Smooth muscle cell (in vitro differentiated cells): ENCODE measurements at regions not wholly inside any gene's neighbourhood (a gene's known extent, or its start where the extent isn't known, plus 50 kb on each side); places are given as distances from the start of the nearest gene placed in this dataset.

Experiments
- DNase-seq: peaks from one replicate; lab custom pipeline; 2025; ENCODE audit not compliant: unreplicated experiment; lab: John Stamatoyannopoulos, UW
- H2AFZ ChIP-seq: fragments of 200-600 bp; sonication (generic); 2 replicates; pipeline ENCODE4 v1.6.0; 2016; ENCODE audit warnings: antibody characterized with exemption, low read depth, mild to moderate bottlenecking
- H3F3A ChIP-seq: fragments of 200-600 bp; sonication (generic); 2 replicates; pipeline ENCODE4 v1.6.0; 2017; ENCODE audit warnings: antibody characterized with exemption, low read depth
- H3K27ac ChIP-seq: fragments of 200-600 bp; sonication (generic); 2 replicates; pipeline ENCODE4 v1.5.1; 2016; ENCODE audit warnings: low read depth, mild to moderate bottlenecking
- H3K27me3 ChIP-seq: fragments of 200-600 bp; sonication (generic); 2 replicates; pipeline ENCODE4 v1.6.1; 2016; ENCODE audit warnings: low read depth, mild to moderate bottlenecking
- H3K36me3 ChIP-seq: fragments of 200-600 bp; sonication (generic); 2 replicates; pipeline ENCODE4 v1.5.1; 2016; ENCODE audit warnings: low read depth
- H3K4me1 ChIP-seq: fragments of 200-600 bp; sonication (generic); 2 replicates; pipeline ENCODE4 v1.5.1; 2016; ENCODE audit warnings: low read depth
- H3K4me2 ChIP-seq: fragments of 200-600 bp; sonication (generic); 2 replicates; pipeline ENCODE4 v1.6.0; 2016; ENCODE audit warnings: mild to moderate bottlenecking
- H3K4me3 ChIP-seq: fragments of 200-600 bp; sonication (generic); 2 replicates; pipeline ENCODE4 v1.5.1; 2016; ENCODE audit warnings: mild to moderate bottlenecking
- H3K79me2 ChIP-seq: fragments of 200-600 bp; sonication (generic); 2 replicates; pipeline ENCODE4 v1.6.0; 2016; ENCODE audit warnings: low read depth, mild to moderate bottlenecking
- H3K9ac ChIP-seq: fragments of 200-600 bp; sonication (generic); 2 replicates; pipeline ENCODE4 v1.6.0; 2016; ENCODE audit warnings: low read depth
- H3K9me3 ChIP-seq: fragments of 200-600 bp; sonication (generic); replicated peaks from 2 replicates; pipeline ENCODE4 v1.5.1; 2016; ENCODE audit warnings: low read depth
- H4K20me1 ChIP-seq: fragments of 200-600 bp; sonication (generic); 2 replicates; pipeline ENCODE4 v1.6.0; 2016; ENCODE audit warnings: low read depth
- WGBS: methylation state at CpG from one replicate; pipeline ENCODE4 v1.1.7; 2016; ENCODE audit warnings: low lambda C conversion rate; 5-methylcytosine and 5-hydroxymethylcytosine counted together
- TF ChIP-seq, protein P1 (sequence below): fragments of 200-600 bp; sonication (generic); IDR thresholded peaks from 2 replicates; pipeline ENCODE4 v1.5.1; 2017; ENCODE audit warnings: borderline replicate concordance, mild to moderate bottlenecking, antibody characterized with exemption; ENCODE audit not compliant: insufficient read depth, poor library complexity, severe bottlenecking

DNA sequence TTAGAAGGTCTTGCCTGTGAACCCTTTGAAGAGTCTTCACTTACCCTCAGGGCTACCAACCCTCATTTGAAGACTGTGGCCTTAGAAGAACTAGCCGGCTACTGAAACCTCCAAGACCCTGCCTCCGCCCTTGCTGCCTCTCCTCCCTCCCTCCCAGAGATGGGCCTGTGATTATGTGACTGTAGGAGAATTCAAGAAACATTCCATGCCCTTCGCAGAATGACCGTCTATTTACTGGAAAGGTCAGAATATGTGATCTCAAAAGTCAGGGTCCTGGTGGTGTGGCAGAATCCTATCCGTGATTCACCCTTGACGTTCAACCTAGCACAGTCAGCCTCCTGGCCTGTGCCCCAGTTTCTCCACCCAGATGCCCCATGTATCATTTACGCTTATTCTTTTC is 109.6 kb downstream of the CTNND1 start:
- H3K27me3 ChIP-seq: no peaks in the 10 kb centered on the region
- H4K20me1 ChIP-seq: no peaks in the 10 kb centered on the region
- H3K4me2 ChIP-seq: no peak overlapping the region
- no peaks in the 10 kb centered on the region for H3K4me1 ChIP-seq
- H3K36me3 ChIP-seq: no peaks in the 10 kb centered on the region
- no peak overlapping the region for H2AFZ ChIP-seq
- no peak overlapping the region for H3K9ac ChIP-seq
- no peak for DNase-seq
- no peaks in the 10 kb centered on the region for H3K9me3 ChIP-seq
- H3K27ac ChIP-seq: no peak overlapping the region
- TF ChIP-seq, protein P1, sequence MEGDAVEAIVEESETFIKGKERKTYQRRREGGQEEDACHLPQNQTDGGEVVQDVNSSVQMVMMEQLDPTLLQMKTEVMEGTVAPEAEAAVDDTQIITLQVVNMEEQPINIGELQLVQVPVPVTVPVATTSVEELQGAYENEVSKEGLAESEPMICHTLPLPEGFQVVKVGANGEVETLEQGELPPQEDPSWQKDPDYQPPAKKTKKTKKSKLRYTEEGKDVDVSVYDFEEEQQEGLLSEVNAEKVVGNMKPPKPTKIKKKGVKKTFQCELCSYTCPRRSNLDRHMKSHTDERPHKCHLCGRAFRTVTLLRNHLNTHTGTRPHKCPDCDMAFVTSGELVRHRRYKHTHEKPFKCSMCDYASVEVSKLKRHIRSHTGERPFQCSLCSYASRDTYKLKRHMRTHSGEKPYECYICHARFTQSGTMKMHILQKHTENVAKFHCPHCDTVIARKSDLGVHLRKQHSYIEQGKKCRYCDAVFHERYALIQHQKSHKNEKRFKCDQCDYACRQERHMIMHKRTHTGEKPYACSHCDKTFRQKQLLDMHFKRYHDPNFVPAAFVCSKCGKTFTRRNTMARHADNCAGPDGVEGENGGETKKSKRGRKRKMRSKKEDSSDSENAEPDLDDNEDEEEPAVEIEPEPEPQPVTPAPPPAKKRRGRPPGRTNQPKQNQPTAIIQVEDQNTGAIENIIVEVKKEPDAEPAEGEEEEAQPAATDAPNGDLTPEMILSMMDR: no peak
- 85% methylated on average over 7 of the region's 7 CpGs for WGBS
- no peaks in the 10 kb centered on the region for H3F3A ChIP-seq
- no peak overlapping the region for H3K4me3 ChIP-seq
- H3K79me2 ChIP-seq: no peaks in the 10 kb centered on the region

DNA sequence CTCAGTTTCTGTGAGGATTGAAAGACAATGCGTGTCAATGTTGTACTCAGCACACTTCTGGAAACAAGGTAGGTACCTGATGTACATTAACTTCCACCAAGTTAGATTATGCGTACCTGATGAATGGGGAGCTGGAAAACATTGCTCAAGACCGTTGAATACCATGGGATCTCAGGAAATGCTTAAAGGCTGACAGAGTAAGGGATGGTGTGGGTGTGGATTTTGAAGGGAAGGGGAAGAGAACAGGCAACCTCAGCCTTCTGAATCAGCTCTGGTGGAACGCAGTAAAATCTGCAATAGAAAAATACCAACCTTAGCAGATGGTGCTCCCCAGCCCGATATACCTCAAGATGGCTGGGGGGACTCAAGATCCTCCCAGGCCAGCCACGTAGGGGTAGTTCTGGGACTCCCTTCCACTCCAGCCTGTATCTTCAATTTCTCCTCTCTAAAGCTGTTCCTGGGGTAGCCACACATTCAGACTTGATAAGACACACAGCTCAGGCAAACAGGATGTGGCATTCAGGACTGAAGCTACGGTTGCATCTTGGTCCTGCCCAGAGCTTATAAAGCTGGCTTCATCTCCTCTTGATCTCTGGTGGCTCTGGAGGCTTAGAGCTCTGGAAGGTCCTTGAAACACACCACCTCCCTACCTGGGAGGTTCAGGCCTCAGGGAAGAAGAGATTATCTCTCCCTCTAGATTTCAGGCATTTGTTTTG is 111.8 kb downstream of the CTNND1 start:
- Histone ChIP-seq H3K4me2 (no peak overlapping the region), H4K20me1 (no peaks in the 10 kb centered on the region), H2AFZ (no peak overlapping the region), H3K4me1 (no peaks in the 10 kb centered on the region), H3K79me2 (no peaks in the 10 kb centered on the region), H3K9ac (no peak overlapping the region), H3K4me3 (no peak overlapping the region), H3F3A (no peaks in the 10 kb centered on the region), H3K27me3 (no peaks in the 10 kb centered on the region), H3K9me3 (no peaks in the 10 kb centered on the region), H3K27ac (no peak overlapping the region), H3K36me3 (no peaks in the 10 kb centered on the region)
- no peak for DNase-seq
- TF ChIP-seq, protein P1: no peak
- 74% methylated on average over 7 of the region's 7 CpGs for WGBS

DNA sequence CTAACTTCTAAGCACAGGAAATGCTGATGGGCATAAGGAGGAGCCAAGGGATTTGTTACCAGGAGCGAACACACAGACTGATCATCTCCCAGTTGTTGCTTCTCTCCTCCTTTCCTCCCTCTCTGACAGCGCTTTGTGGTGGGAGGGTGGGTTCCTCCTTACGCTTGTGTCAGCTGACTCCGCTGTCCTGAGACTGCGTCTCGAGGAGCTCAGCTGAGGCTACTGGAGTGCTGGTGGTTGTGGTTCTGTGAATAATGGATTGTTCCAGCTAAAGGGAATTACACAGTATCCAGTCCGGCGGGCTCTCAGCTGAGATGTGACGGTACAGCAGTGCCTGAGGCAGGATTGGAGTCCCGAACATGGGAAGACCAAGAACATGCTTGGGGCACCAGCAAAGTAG is 113.4 kb downstream of the CTNND1 start:
- TF ChIP-seq, protein P1: no peak
- H3F3A ChIP-seq: no peaks in the 10 kb centered on the region
- H3K9me3 ChIP-seq: no peaks in the 10 kb centered on the region
- H4K20me1 ChIP-seq: no peaks in the 10 kb centered on the region
- no peaks in the 10 kb centered on the region for H3K36me3 ChIP-seq
- no peak overlapping the region for H3K9ac ChIP-seq
- no peak for DNase-seq
- no peak overlapping the region for H2AFZ ChIP-seq
- H3K27me3 ChIP-seq: no peaks in the 10 kb centered on the region
- WGBS: 82% methylated on average over 10 of the region's 10 CpGs
- H3K79me2 ChIP-seq: no peaks in the 10 kb centered on the region
- H3K4me3 ChIP-seq: no peak overlapping the region
- H3K4me1 ChIP-seq: no peaks in the 10 kb centered on the region
- no peak overlapping the region for H3K27ac ChIP-seq
- H3K4me2 ChIP-seq: no peak overlapping the region

DNA sequence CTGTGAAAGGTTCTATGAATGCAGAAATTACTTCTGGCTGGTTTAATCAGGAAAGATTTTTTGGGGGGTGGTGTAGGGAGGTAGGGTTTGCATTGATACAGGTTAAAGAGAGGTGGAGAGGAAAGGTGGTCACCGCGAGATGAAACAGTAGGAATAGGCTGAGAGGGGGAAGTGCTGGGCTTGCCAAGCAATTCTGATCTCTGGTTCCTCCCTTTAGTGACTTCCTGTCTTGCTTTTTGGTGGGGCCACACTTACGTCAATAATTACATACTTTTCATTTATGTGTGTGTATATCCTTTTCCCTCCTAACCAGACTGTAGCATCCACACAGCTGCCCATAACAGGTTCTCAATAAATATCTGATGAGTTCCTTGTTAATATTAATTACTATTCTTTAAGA is 120.0 kb downstream of the CTNND1 start:
- TF ChIP-seq, protein P1: no peak
- H3K27me3 ChIP-seq: no peaks in the 10 kb centered on the region
- 93% methylated on average over 3 of the region's 3 CpGs for WGBS

More for the DNA sequence above, 120.0 kb downstream of the CTNND1 start:
- Histone ChIP-seq H2AFZ (no peak overlapping the region), H3K9me3 (no peaks in the 10 kb centered on the region), H3K36me3 (no peaks in the 10 kb centered on the region), H3K4me2 (no peak overlapping the region), H4K20me1 (no peaks in the 10 kb centered on the region), H3K27ac (no peak overlapping the region), H3F3A (no peaks in the 10 kb centered on the region), H3K4me3 (no peak overlapping the region), H3K9ac (no peak overlapping the region), H3K79me2 (no peaks in the 10 kb centered on the region), H3K4me1 (no peaks in the 10 kb centered on the region)
- DNase-seq: no peak
